ENCODE measurements at regions not wholly inside any gene's neighbourhood (a gene's known extent, or its start where the extent isn't known, plus 50 kb on each side); places are given as distances from the start of the nearest gene placed in this dataset.

- Histone ChIP-seq H3K27me3 (replicated peaks in 1 of 2; ENCODE audit: control insufficient read depth in 2 of 2, insufficient read depth in 2 of 2, low read length in 1 of 2) (no peaks in the 10 kb centered on the region), H4K20me1 (ENCODE audit: control insufficient read depth, insufficient read depth) (no peaks in the 10 kb centered on the region), H3K4me1 (ENCODE audit: control insufficient read depth, insufficient read depth, low read length) (no peaks in the 10 kb centered on the region), H2AFZ (ENCODE audit: control insufficient read depth, low read depth, low read length) (no peak overlapping the region), H3K36me3 (ENCODE audit: control insufficient read depth in 2 of 2, insufficient read depth in 2 of 2, low read length in 1 of 2) (no peaks in the 10 kb centered on the region), H3K79me2 (ENCODE audit: control insufficient read depth, insufficient read depth, low read length) (no peaks in the 10 kb centered on the region), H3K27ac (ENCODE audit: control insufficient read depth, insufficient read depth) (no peak overlapping the region), H3K9ac (ENCODE audit: control insufficient read depth, insufficient read depth, low read length) (no peak overlapping the region), H3K9me3 (replicated peaks; ENCODE audit: control insufficient read depth, insufficient read depth, low read length) (no peaks in the 10 kb centered on the region), H3K4me2 (ENCODE audit: control insufficient read depth, insufficient read depth) (no peak overlapping the region), H3K4me3 (no peak overlapping the region)
- DNase-seq (ENCODE audit: low read depth, low spot score) (no peak), ATAC-seq (no peak), FAIRE-seq (no peak)
- BruUV-seq (replicated peaks): no TSS peak
- ChIA-PET RAD21 (ENCODE audit: unreplicated experiment) (no interaction called here), CTCF (interaction anchor here (1.4 to 2.2 kb wide), 2 partner anchors 24 to 37 kb away, joined by 3 to 8 read pairs; no protein-coding TSS in a partner anchor), SMC1A (ENCODE audit: uncharacterized antibody, unreplicated experiment) (no interaction called here), POLR2A (no interaction called here)
- no peak for TF ChIP-seq SREBF2 (IDR thresholded peaks at IDR 0.05; ENCODE audit: low read length)
- TF ChIP-seq RAD21 (IDR thresholded peaks at IDR 0.05; ENCODE audit: insufficient read depth, low read depth, low read length): no peak
- TF ChIP-seq WRNIP1 (IDR thresholded peaks at IDR 0.05; ENCODE audit: borderline replicate concordance, low read depth, low read length): no peak
- no peak for TF ChIP-seq IKZF1 (conservative IDR thresholded peaks at IDR 0.05)
- TF ChIP-seq NKRF (conservative IDR thresholded peaks at IDR 0.05): no peak
- no peak for TF ChIP-seq USF1 (IDR thresholded peaks at IDR 0.05; ENCODE audit: borderline replicate concordance, extremely low read length, insufficient read depth, low read depth, low read length)
- TF ChIP-seq MEF2A (IDR thresholded peaks at IDR 0.05; ENCODE audit: insufficient read depth, low read depth, low read length): no peak
- TF ChIP-seq SPI1 (IDR thresholded peaks at IDR 0.05; ENCODE audit: borderline replicate concordance, insufficient read depth, low read depth, low read length): no peak
- no peak for TF ChIP-seq HDAC6 (IDR thresholded peaks at IDR 0.05; ENCODE audit: unreplicated experiment)
- TF ChIP-seq TCF7 (IDR thresholded peaks at IDR 0.05; ENCODE audit: borderline replicate concordance): no peak
- no peak for TF ChIP-seq ZNF274 (IDR thresholded peaks at IDR 0.05; ENCODE audit: insufficient read depth, insufficient read length)
- TF ChIP-seq EED (IDR thresholded peaks at IDR 0.05; ENCODE audit: low read depth): no peak
- no peak for TF ChIP-seq BCLAF1 (IDR thresholded peaks at IDR 0.05)
- intact Hi-C loops (cut with micrococcal nuclease; ENCODE audit: unreplicated experiment) (no loop called here), in situ Hi-C loops (cut with MboI) (no loop called here)
- WGBS (ENCODE audit: insufficient coverage, insufficient replicate concordance, low lambda C conversion rate, missing lambda C conversion rate): 86% methylated on average over 1 of the region's 1 CpG
These were observed 105.8 kb upstream of the UGP2 start for GRCh38 chr2:63735931-63736330.

Data from GM12878 (cell line).